GM21737 (cell line): ENCODE measurements at regions not wholly inside any gene's neighbourhood (a gene's known extent, or its start where the extent isn't known, plus 50 kb on each side); places are given as distances from the start of the nearest gene placed in this dataset.

ENCODE experiments used
- ATAC-seq: cut with Tn5 transposase; IDR thresholded peaks from one replicate; pipeline ENCODE4 v1.9.1; 2021; ENCODE audit warnings: mild to moderate bottlenecking, moderate library complexity; ENCODE audit not compliant: unreplicated experiment

- no peak for ATAC-seq
Measured at GRCh38 chr4:81572402-81572801, 100.7 kb upstream of the RASGEF1B start.

GRCh38 chr4:81571105-81571504 is 99.4 kb upstream of the RASGEF1B start:
- no peak for ATAC-seq

- no peak for ATAC-seq
Measured at GRCh38 chr4:81566161-81566591, 94.5 kb upstream of the RASGEF1B start.

GRCh38 chr4:81565142-81565870 is 93.6 kb upstream of the RASGEF1B start:
- no peak for ATAC-seq

GRCh38 chr4:81564025-81564424 is 92.3 kb upstream of the RASGEF1B start:
- no peak for ATAC-seq

GRCh38 chr4:81562093-81562492 is 90.4 kb upstream of the RASGEF1B start:
- peak; percentile 93 for ATAC-seq

GRCh38 chr4:81557306-81557705 is 85.6 kb upstream of the RASGEF1B start:
- ATAC-seq = no peak

GRCh38 chr4:81555489-81555888 is 83.8 kb upstream of the RASGEF1B start:
- no peak for ATAC-seq

GRCh38 chr4:81552086-81552485 is 80.4 kb upstream of the RASGEF1B start:
- no peak for ATAC-seq

GRCh38 chr4:81550388-81550859 is 78.7 kb upstream of the RASGEF1B start:
- ATAC-seq = no peak

- no peak for ATAC-seq
Measured at GRCh38 chr4:81549984-81550383, 78.3 kb upstream of the RASGEF1B start.

GRCh38 chr4:81546777-81547176 is 75.1 kb upstream of the RASGEF1B start:
- no peak for ATAC-seq

GRCh38 chr4:81541161-81541945 is 69.6 kb upstream of the RASGEF1B start:
- no peak for ATAC-seq

- ATAC-seq = no peak
Measured at GRCh38 chr4:81538716-81539427, 67.2 kb upstream of the RASGEF1B start.

GRCh38 chr4:81531410-81531809 is 59.7 kb upstream of the RASGEF1B start:
- no peak for ATAC-seq

GRCh38 chr4:81528979-81529378 is 57.3 kb upstream of the RASGEF1B start:
- no peak for ATAC-seq

- no peak for ATAC-seq
Measured at GRCh38 chr4:81528200-81528599, 56.5 kb upstream of the RASGEF1B start.

- no peak for ATAC-seq
Measured at GRCh38 chr4:81527709-81528108, 56.0 kb upstream of the RASGEF1B start.

GRCh38 chr4:81527115-81527514 is 55.4 kb upstream of the RASGEF1B start:
- no peak for ATAC-seq

GRCh38 chr4:81526706-81527105 is 55.0 kb upstream of the RASGEF1B start:
- ATAC-seq = no peak

GRCh38 chr4:81523672-81524327 is 52.1 kb upstream of the RASGEF1B start:
- no peak for ATAC-seq
